ENCODE measurements at regions not wholly inside any gene's neighbourhood (a gene's known extent, or its start where the extent isn't known, plus 50 kb on each side); places are given as distances from the start of the nearest gene placed in this dataset.

DNA sequence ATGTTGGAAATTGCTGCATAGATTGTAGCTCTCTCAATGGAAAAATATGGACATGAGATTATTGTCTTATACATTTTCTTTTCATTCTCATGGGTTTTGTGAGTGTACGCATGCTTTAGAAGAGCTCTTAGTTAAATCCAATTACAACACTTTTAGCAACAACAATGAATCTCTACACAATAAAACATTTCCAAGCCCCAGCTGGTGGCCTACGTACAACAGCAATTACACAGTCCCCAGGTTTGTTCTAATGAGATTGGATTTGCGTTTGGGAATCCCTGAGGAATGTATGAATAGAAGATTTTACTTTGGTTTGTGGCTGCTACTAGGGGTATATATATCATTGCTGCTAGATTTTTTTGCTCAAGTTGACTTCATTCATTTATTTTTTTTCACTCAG, 98.6 kb downstream of the FHDC1 start:
- TF ChIP-seq CTCF (IDR thresholded peaks at IDR 0.05; ENCODE audit: insufficient read depth, low read length, severe bottlenecking): no peak
- FAIRE-seq (no peak), DNase-seq (ENCODE audit: low read depth) (no peak)
- no peaks in the 10 kb centered on the region for H3K36me3 ChIP-seq (ENCODE audit: control insufficient read depth, insufficient read depth, low read length)
- no peak overlapping the region for H3K4me3 ChIP-seq (ENCODE audit: low read depth, low read length)
- no peaks in the 10 kb centered on the region for H3K27me3 ChIP-seq (ENCODE audit: control insufficient read depth, insufficient read depth, low read length)

DNA sequence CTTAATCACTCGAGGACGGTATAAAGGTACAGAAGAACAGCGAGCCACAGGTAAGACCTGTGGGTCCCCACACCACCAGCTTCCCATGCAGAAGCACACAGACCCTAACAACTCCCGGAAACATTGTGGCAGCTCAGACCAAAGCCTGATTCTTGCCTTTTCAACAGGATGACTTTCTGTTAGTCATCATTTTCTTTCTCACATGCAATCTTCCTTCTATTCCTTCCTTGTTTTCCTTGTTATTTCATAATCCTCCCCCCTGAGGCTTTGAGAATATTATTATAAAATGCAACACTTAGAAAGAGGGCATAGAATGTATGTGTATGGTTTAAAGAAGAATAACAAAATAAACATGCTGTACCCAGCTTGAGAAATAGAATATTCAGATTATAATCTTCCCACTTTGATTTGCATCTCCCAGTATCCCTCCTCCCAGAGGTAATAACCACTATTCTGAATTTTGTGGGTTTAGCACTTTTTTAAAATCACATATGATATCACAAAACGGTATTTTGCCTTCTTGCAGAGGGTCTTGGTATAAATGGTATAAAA, 100.9 kb downstream of the FHDC1 start:
- H3K36me3 ChIP-seq (ENCODE audit: control insufficient read depth, insufficient read depth, low read length): no peaks in the 10 kb centered on the region
- no peak overlapping the region for H3K4me3 ChIP-seq (ENCODE audit: low read depth, low read length)
- DNase-seq (ENCODE audit: low read depth) (peak; percentile 86), FAIRE-seq (no peak)
- TF ChIP-seq CTCF (IDR thresholded peaks at IDR 0.05; ENCODE audit: insufficient read depth, low read length, severe bottlenecking): no peak
- no peaks in the 10 kb centered on the region for H3K27me3 ChIP-seq (ENCODE audit: control insufficient read depth, insufficient read depth, low read length)

- H3K27me3 ChIP-seq (ENCODE audit: control insufficient read depth, insufficient read depth, low read length): no peaks in the 10 kb centered on the region
- FAIRE-seq (peak; percentile 64), DNase-seq (ENCODE audit: low read depth) (no peak)
- no peak for TF ChIP-seq CTCF (IDR thresholded peaks at IDR 0.05; ENCODE audit: insufficient read depth, low read length, severe bottlenecking)
- no peaks in the 10 kb centered on the region for H3K36me3 ChIP-seq (ENCODE audit: control insufficient read depth, insufficient read depth, low read length)
- no peak overlapping the region for H3K4me3 ChIP-seq (ENCODE audit: low read depth, low read length)
Observed at GRCh38 chr4:153038623-153039311, 102.6 kb downstream of the FHDC1 start.

GRCh38 chr4:153039542-153040185, 103.5 kb downstream of the FHDC1 start:
- FAIRE-seq (peak; percentile 55), DNase-seq (ENCODE audit: low read depth) (no peak)
- H3K27me3 ChIP-seq (ENCODE audit: control insufficient read depth, insufficient read depth, low read length): no peaks in the 10 kb centered on the region
- no peaks in the 10 kb centered on the region for H3K36me3 ChIP-seq (ENCODE audit: control insufficient read depth, insufficient read depth, low read length)
- TF ChIP-seq CTCF (IDR thresholded peaks at IDR 0.05; ENCODE audit: insufficient read depth, low read length, severe bottlenecking): no peak
- no peak overlapping the region for H3K4me3 ChIP-seq (ENCODE audit: low read depth, low read length)

DNA sequence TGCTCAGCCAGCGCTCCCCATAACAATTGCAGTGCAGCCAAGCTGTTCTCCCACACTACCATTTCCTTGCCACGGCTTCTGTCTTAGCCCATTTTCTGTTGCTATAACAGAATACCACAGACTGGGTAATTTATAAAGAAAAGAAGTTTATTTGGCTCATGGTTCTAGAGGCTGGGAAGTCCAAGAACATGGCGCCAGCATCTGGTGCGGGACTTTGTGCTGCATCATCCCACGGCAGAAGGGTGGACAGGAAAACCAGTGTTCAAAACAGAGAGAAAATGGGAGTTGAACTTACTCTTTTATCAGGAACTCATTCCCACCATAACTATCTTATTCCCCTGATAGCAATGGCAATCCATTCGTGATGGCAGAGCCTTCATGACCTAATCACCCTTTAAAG, 104.6 kb downstream of the FHDC1 start:
- DNase-seq (ENCODE audit: low read depth) (no peak), FAIRE-seq (no peak)
- H3K27me3 ChIP-seq (ENCODE audit: control insufficient read depth, insufficient read depth, low read length): no peaks in the 10 kb centered on the region
- no peak for TF ChIP-seq CTCF (IDR thresholded peaks at IDR 0.05; ENCODE audit: insufficient read depth, low read length, severe bottlenecking)
- H3K36me3 ChIP-seq (ENCODE audit: control insufficient read depth, insufficient read depth, low read length): no peaks in the 10 kb centered on the region
- no peak overlapping the region for H3K4me3 ChIP-seq (ENCODE audit: low read depth, low read length)
